Breast epithelium (tissue), 4 donors: ENCODE measurements at regions not wholly inside any gene's neighbourhood (a gene's known extent, or its start where the extent isn't known, plus 50 kb on each side); places are given as distances from the start of the nearest gene placed in this dataset.

Source experiments
- DNase-seq, 2 donors: peaks; one replicate each; pipeline ENCODE4 v3.0.0-alpha.2; 2019; ENCODE audit warnings: low spot score in 2 of 2
- H3K27ac ChIP-seq, 2 donors: fragments of 200-600 bp; sonication (generic) in 1 of 2; one replicate each; pipeline ENCODE4 v1.5.1; 2016 to 2019; ENCODE audit warnings: mild to moderate bottlenecking in 1 of 2
- H3K27me3 ChIP-seq, 2 donors: fragments of 200-600 bp; sonication (generic) in 1 of 2; one replicate each; pipeline versions ENCODE4 v1.5.1 to v1.6.0; 2017 to 2019; ENCODE audit warnings: control low read depth in 1 of 2, mild to moderate bottlenecking in 1 of 2
- H3K36me3 ChIP-seq: fragments of 200-600 bp; one replicate; pipeline ENCODE4 v1.5.1; 2019
- H3K4me1 ChIP-seq, 2 donors: fragments of 200-600 bp; sonication (generic); one replicate each; pipeline ENCODE4 v1.5.1; 2016 to 2019; ENCODE audit warnings: control low read depth in 1 of 2
- H3K4me3 ChIP-seq, 3 donors: fragments of 200-600 bp; sonication (generic); 1 replicate in 2 of 3; 2 replicates in 1 of 3; pipeline ENCODE4 v1.5.1; 2016 to 2019; ENCODE audit warnings: mild to moderate bottlenecking in 3 of 3, moderate library complexity in 2 of 3
- H3K9me3 ChIP-seq, 2 donors: fragments of 200-600 bp; sonication (generic) in 1 of 2; one replicate each; pipeline ENCODE4 v1.5.1; 2016 to 2019; ENCODE audit warnings: control low read depth in 1 of 2
- CTCF ChIP-seq, 3 donors: fragments of 450-650 bp; IDR thresholded peaks; one replicate each; pipeline ENCODE4 v1.5.1; 2016 to 2017; ENCODE audit warnings: antibody characterized with exemption in 3 of 3, mild to moderate bottlenecking in 3 of 3, moderate library complexity in 3 of 3
- POLR2A ChIP-seq: fragments of 450-650 bp; IDR thresholded peaks from one replicate; pipeline ENCODE4 v1.6.1; 2016; ENCODE audit warnings: antibody characterized with exemption, mild to moderate bottlenecking, moderate library complexity
- POLR2AphosphoS5 ChIP-seq, 3 donors: sonication (generic); formaldehyde crosslinking; IDR thresholded peaks; one replicate each; pipeline ENCODE4 v1.6.1; 2017; ENCODE audit warnings: antibody characterized with exemption in 3 of 3
- intact Hi-C: fragments of 100-400 bp; cut with DNase I; formaldehyde crosslinking; loops from one replicate; pipeline ENCODE4 v1.15.1; 2023; ENCODE audit warnings: low total_unique reads

DNA sequence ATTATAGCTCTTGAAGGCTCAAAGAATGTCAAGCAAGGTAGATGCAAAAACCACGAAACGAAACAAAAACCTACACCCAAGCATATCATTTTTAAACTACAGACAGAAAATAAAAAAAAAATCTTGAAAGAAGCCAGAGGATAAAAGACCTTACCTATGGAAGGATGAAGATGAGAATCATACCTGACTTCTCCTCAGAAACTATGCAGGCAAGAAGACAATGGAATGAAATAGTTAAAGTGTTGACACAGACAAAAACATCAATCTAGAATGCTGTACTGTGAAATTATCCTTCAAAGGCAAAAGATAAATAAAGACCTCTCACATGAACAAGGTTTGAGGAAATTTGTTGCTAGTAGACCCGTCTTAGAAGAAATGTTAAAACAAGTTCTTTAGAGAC, 372.0 kb downstream of the ZIC4 start:
- no peak for TF ChIP-seq POLR2A
- TF ChIP-seq CTCF (IDR thresholded peaks at IDR 0.05) = no peak
- TF ChIP-seq POLR2AphosphoS5 (IDR thresholded peaks at IDR 0.05) = no peak
- Histone ChIP-seq H3K27ac (no peak overlapping the region), H3K36me3 (no peaks in the 10 kb centered on the region), H3K9me3 (peaks cover 0 to 7% of the 10 kb centered on the region in 2 donors), H3K4me1 (no peaks in the 10 kb centered on the region), H3K27me3 (no peaks in the 10 kb centered on the region), H3K4me3 (no peak overlapping the region)
- intact Hi-C loops = no loop called here
- DNase-seq = no peak

DNA sequence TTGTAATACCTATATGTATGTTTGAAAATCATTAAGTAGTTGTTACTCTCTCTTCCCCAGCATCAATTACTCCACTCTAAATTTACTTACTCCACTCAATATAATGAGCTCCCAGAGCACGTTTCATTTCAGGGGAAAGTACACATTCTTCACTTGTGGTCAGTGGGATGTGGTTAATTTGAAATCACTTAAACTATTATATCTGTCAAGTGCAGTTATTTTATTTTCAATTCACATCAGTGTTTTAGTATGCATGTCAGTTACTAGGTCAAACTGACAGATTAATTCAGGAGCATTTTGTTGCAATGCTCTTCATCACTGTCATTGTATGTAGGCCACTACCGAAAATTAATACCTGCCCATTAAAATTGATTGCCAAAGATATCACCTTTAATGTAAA, 376.1 kb downstream of the ZIC4 start:
- no peak for DNase-seq
- intact Hi-C loops = no loop called here
- TF ChIP-seq CTCF (IDR thresholded peaks at IDR 0.05) (no peak), POLR2AphosphoS5 (IDR thresholded peaks at IDR 0.05) (no peak), POLR2A (no peak)
- Histone ChIP-seq H3K4me1 (no peaks in the 10 kb centered on the region), H3K4me3 (no peak overlapping the region), H3K27me3 (no peaks in the 10 kb centered on the region), H3K27ac (no peak overlapping the region), H3K9me3 (peaks cover 0 to 7% of the 10 kb centered on the region in 2 donors), H3K36me3 (no peaks in the 10 kb centered on the region)

GRCh38 chr3:147015334-147015733, 391.0 kb downstream of the ZIC4 start:
- TF ChIP-seq POLR2A (no peak), POLR2AphosphoS5 (IDR thresholded peaks at IDR 0.05) (no peak), CTCF (IDR thresholded peaks at IDR 0.05) (no peak)
- Histone ChIP-seq H3K4me1 (no peaks in the 10 kb centered on the region), H3K36me3 (no peaks in the 10 kb centered on the region), H3K27ac (no peak overlapping the region), H3K27me3 (no peaks in the 10 kb centered on the region), H3K4me3 (no peak overlapping the region), H3K9me3 (peaks cover 0 to 4% of the 10 kb centered on the region in 2 donors)
- intact Hi-C loops = no loop called here
- no peak for DNase-seq

- H3K27ac ChIP-seq = no peak overlapping the region
These were observed 397.5 kb downstream of the ZIC4 start for GRCh38 chr3:147008886-147009285.

DNA sequence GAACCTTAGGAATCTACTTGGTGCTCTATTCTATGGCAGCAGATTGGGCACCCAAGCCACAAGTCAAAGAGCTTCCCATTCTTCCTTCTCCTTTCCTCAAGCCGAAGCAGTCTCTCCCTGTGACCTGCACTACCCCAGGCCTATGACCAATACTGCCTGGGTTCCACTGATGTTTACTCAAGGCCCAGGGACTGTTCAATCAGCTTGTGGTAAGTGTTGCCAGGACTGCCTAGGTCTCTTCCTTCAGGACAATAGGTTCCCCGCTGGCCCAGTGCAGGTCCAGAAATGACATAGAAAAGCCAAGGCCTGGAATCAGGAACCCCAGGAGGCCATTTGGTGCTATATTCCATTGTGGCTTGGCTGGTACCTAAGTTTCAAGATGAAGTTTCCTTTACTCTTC, 397.9 kb downstream of the ZIC4 start:
- no peaks in the 10 kb centered on the region for H3K36me3 ChIP-seq
- H3K4me3 ChIP-seq = no peak overlapping the region
- intact Hi-C loops = no loop called here
- DNase-seq = no peak
- H3K27ac ChIP-seq = no peak overlapping the region
- H3K9me3 ChIP-seq = no peaks in the 10 kb centered on the region
- TF ChIP-seq POLR2AphosphoS5 (IDR thresholded peaks at IDR 0.05) = no peak
- no peak for TF ChIP-seq POLR2A
- TF ChIP-seq CTCF (IDR thresholded peaks at IDR 0.05) = no peak
- no peaks in the 10 kb centered on the region for H3K27me3 ChIP-seq
- H3K4me1 ChIP-seq = no peaks in the 10 kb centered on the region

More at GRCh38 chr3:147008886-147009285, 397.5 kb downstream of the ZIC4 start:
- TF ChIP-seq POLR2AphosphoS5 (IDR thresholded peaks at IDR 0.05) (no peak), CTCF (IDR thresholded peaks at IDR 0.05) (no peak), POLR2A (no peak)
- H3K9me3 ChIP-seq = no peaks in the 10 kb centered on the region
- no peaks in the 10 kb centered on the region for H3K36me3 ChIP-seq
- H3K4me1 ChIP-seq = no peaks in the 10 kb centered on the region
- intact Hi-C loops = no loop called here
- no peak overlapping the region for H3K4me3 ChIP-seq
- no peaks in the 10 kb centered on the region for H3K27me3 ChIP-seq
- no peak for DNase-seq
